Testis (tissue), 2 donors: ENCODE measurements at regions not wholly inside any gene's neighbourhood (a gene's known extent, or its start where the extent isn't known, plus 50 kb on each side); places are given as distances from the start of the nearest gene placed in this dataset.

Experiments used
- DNase-seq: peaks from one replicate; pipeline ENCODE4 v3.0.0-alpha.2; 2019
- H3K27ac ChIP-seq, 2 donors: fragments of 200-600 bp; sonication (generic); one replicate each; pipeline ENCODE4 v1.5.1; 2019
- H3K27me3 ChIP-seq: fragments of 200-600 bp; sonication (generic); one replicate; pipeline ENCODE4 v1.5.1; 2019
- H3K36me3 ChIP-seq: fragments of 200-600 bp; sonication (generic); one replicate; pipeline ENCODE4 v1.5.1; 2017; ENCODE audit warnings: low read depth; ENCODE audit errors: missing control alignments
- H3K4me1 ChIP-seq: fragments of 200-600 bp; sonication (generic); one replicate; pipeline ENCODE4 v1.5.1; 2019
- H3K4me3 ChIP-seq, 2 donors: fragments of 200-600 bp; sonication (generic); one replicate each; pipeline ENCODE4 v1.5.1; 2017 to 2019
- H3K9me3 ChIP-seq: fragments of 200-600 bp; sonication (generic); one replicate; pipeline ENCODE4 v1.5.1; 2017
- CTCF ChIP-seq, 3 experiments: fragments of 450-650 bp in 2 of 3; fragments of 200-600 bp in 1 of 3; sonication (generic) in 1 of 3; IDR thresholded peaks; one replicate each; pipeline ENCODE4 v1.5.1; 2016 to 2019; ENCODE audit warnings: antibody characterized with exemption in 3 of 3, mild to moderate bottlenecking in 2 of 3, moderate library complexity in 1 of 3
- POLR2A ChIP-seq: fragments of 450-650 bp; IDR thresholded peaks from one replicate; pipeline ENCODE4 v1.6.1; 2017; ENCODE audit warnings: antibody characterized with exemption, mild to moderate bottlenecking, moderate library complexity
- WGBS, 2 donors: methylation state at CpG; one replicate each; pipeline ENCODE4 v1.1.5; 2018; 5-methylcytosine and 5-hydroxymethylcytosine counted together
- intact Hi-C: fragments of 100-400 bp; cut with DNase I; formaldehyde crosslinking; loops from one replicate; pipeline ENCODE4 v1.15.1; 2023; ENCODE audit warnings: low total_unique reads

- Histone ChIP-seq H3K4me3 (no peak overlapping the region), H3K4me1 (no peaks in the 10 kb centered on the region), H3K36me3 (no peaks in the 10 kb centered on the region), H3K27me3 (no peaks in the 10 kb centered on the region), H3K9me3 (no peaks in the 10 kb centered on the region), H3K27ac (no peak overlapping the region)
- TF ChIP-seq POLR2A = no peak
- no peak for TF ChIP-seq CTCF (IDR thresholded peaks at IDR 0.05)
- DNase-seq = no peak
- intact Hi-C loops = no loop called here
- WGBS, 2 donors = 59 to 67% methylated on average over 3 of the region's 3 CpGs
Observed at GRCh38 chr12:127928615-127929571, 338.1 kb upstream of the TMEM132C start.

GRCh38 chr12:127930122-127930521 lies 336.8 kb upstream of the TMEM132C start:
- intact Hi-C loops = no loop called here
- WGBS, 2 donors = 75 to 78% methylated on average over 5 of the region's 5 CpGs

GRCh38 chr12:127934409-127934808 lies 332.6 kb upstream of the TMEM132C start:
- no peak overlapping the region for H3K27ac ChIP-seq
- H3K4me3 ChIP-seq = no peak overlapping the region
- H3K4me1 ChIP-seq = no peaks in the 10 kb centered on the region
- DNase-seq = no peak
- intact Hi-C loops = no loop called here
- TF ChIP-seq POLR2A (no peak), CTCF (IDR thresholded peaks at IDR 0.05) (no peak)
- 78 to 79% methylated on average over 1 of the region's 1 CpG for WGBS, 2 donors
- H3K27me3 ChIP-seq = no peaks in the 10 kb centered on the region
- H3K36me3 ChIP-seq = no peaks in the 10 kb centered on the region
- no peaks in the 10 kb centered on the region for H3K9me3 ChIP-seq

More at GRCh38 chr12:127930122-127930521, 336.8 kb upstream of the TMEM132C start:
- TF ChIP-seq POLR2A (no peak), CTCF (IDR thresholded peaks at IDR 0.05) (no peak)
- Histone ChIP-seq H3K4me3 (no peak overlapping the region), H3K4me1 (no peaks in the 10 kb centered on the region), H3K9me3 (no peaks in the 10 kb centered on the region), H3K27ac (no peak overlapping the region), H3K36me3 (no peaks in the 10 kb centered on the region), H3K27me3 (no peaks in the 10 kb centered on the region)
- DNase-seq = no peak

- Histone ChIP-seq H3K9me3 (no peaks in the 10 kb centered on the region), H3K36me3 (no peaks in the 10 kb centered on the region), H3K27ac (no peak overlapping the region), H3K4me3 (no peak overlapping the region), H3K4me1 (no peaks in the 10 kb centered on the region), H3K27me3 (no peaks in the 10 kb centered on the region)
- DNase-seq = no peak
- intact Hi-C loops = no loop called here
- no peak for TF ChIP-seq CTCF (IDR thresholded peaks at IDR 0.05)
- TF ChIP-seq POLR2A = no peak
- WGBS, 2 donors = 94 to 100% methylated on average over 2 of the region's 2 CpGs
Observed at GRCh38 chr12:127936463-127936862, 330.5 kb upstream of the TMEM132C start.
